HCT116 (cell line): ENCODE measurements at regions not wholly inside any gene's neighbourhood (a gene's known extent, or its start where the extent isn't known, plus 50 kb on each side); places are given as distances from the start of the nearest gene placed in this dataset.

Experiments
- ATAC-seq: fragments of 200-7000 bp; cut with Tn5 transposase; 2 replicates; pipeline ENCODE4 v1.9.1; 2020; ENCODE audit warnings: mild to moderate bottlenecking, moderate library complexity
- BruUV-seq: library from RNA; stranded (reverse); fragments of 400-500 nt; replicated peaks from 2 replicates; lab custom pipeline; 2021; lab: Mats Ljungman, UMichigan
- CTCF ChIA-PET: fragments of 300-600 bp; sonication (Branson Sonifier 250); formaldehyde crosslinking; loops from one replicate; lab custom pipeline; 2021; ENCODE audit warnings: antibody characterized with exemption; lab: Charles Lee
- POLR2A ChIA-PET: fragments of 300-600, 350-600 bp; sonication (Branson Sonifier 250); formaldehyde crosslinking; loops from one replicate; lab custom pipeline; 2021; ENCODE audit warnings: antibody characterized with exemption; lab: Charles Lee
- RAD21 ChIA-PET, 2 experiments: fragments of 300-600 bp; sonication (Branson Sonifier 250); formaldehyde crosslinking; loops; one replicate each; lab custom pipeline; 2023; ENCODE audit warnings: low total read pairs in 2 of 2; ENCODE audit not compliant: uncharacterized antibody in 2 of 2, unreplicated experiment in 2 of 2, low non-redundant PET in 1 of 2; lab: Charles Lee
- DNase-seq: peaks from one replicate; pipeline ENCODE4 v3.0.0-alpha.2; 2010; ENCODE audit warnings: low read depth, low spot score
- H2AFZ ChIP-seq: fragments of 200-600 bp; shearing (Covaris generic), sonication (generic); 2 replicates; pipeline ENCODE4 v1.6.1; 2017; ENCODE audit warnings: low read depth, mixed run types, mixed read lengths, antibody characterized with exemption, low read length; ENCODE audit not compliant: poor library complexity, severe bottlenecking
- H3K27ac ChIP-seq: 2 replicates; pipeline ENCODE4 v1.5.1; 2012; ENCODE audit warnings: low read depth, low read length
- H3K27me3 ChIP-seq: fragments of 200-600 bp; sonication (generic); 2 replicates; pipeline ENCODE4 v1.6.1; 2016; ENCODE audit warnings: mixed run types, low read length, mixed read lengths; ENCODE audit not compliant: insufficient read depth
- H3K36me3 ChIP-seq, 2 experiments: fragments of 200-500 bp in 1 of 2; fragments of 200-600 bp in 1 of 2; sonication (Bioruptor generic) in 1 of 2; sonication (generic) in 1 of 2; 2 replicates each; pipeline versions ENCODE4 v1.5.1 to v1.6.1; 2014 to 2016; ENCODE audit warnings: low read length in 2 of 2, inconsistent platforms in 1 of 2, mixed read lengths in 1 of 2, mixed run types in 1 of 2; ENCODE audit not compliant: insufficient read depth in 2 of 2, control insufficient read depth in 1 of 2
- H3K4me1 ChIP-seq, 2 experiments: fragments of 200-600 bp in 1 of 2; sonication (generic) in 1 of 2; 2 replicates each; pipeline versions ENCODE4 v1.5.1 to v1.6.1; 2012 to 2017; ENCODE audit warnings: low read length in 2 of 2, inconsistent platforms in 1 of 2, mild to moderate bottlenecking in 1 of 2, mixed read lengths in 1 of 2, mixed run types in 1 of 2, moderate library complexity in 1 of 2; ENCODE audit not compliant: insufficient read depth in 2 of 2, control insufficient read depth in 1 of 2
- H3K4me2 ChIP-seq: fragments of 200-600 bp; sonication (generic); 2 replicates; pipeline ENCODE4 v1.6.1; 2017; ENCODE audit warnings: mixed run types, low read length, mixed read lengths
- H3K4me3 ChIP-seq, 2 experiments: fragments of 200-600 bp in 1 of 2; sonication (generic) in 1 of 2; replicated peaks in 1 of 2; 2 replicates each; pipeline ENCODE4 v1.5.1; 2011 to 2016; ENCODE audit warnings: low read length in 2 of 2, control low read depth in 1 of 2, low read depth in 1 of 2, mild to moderate bottlenecking in 1 of 2, mixed read lengths in 1 of 2, mixed run types in 1 of 2
- H3K79me2 ChIP-seq: fragments of 200-600 bp; sonication (generic); 2 replicates; pipeline ENCODE4 v1.6.1; 2017; ENCODE audit warnings: mild to moderate bottlenecking, mixed run types, low read length, moderate library complexity, mixed read lengths; ENCODE audit not compliant: insufficient read depth
- H3K9ac ChIP-seq: fragments of 200-600 bp; sonication (generic); 2 replicates; pipeline ENCODE4 v1.6.1; 2016; ENCODE audit warnings: low read length, mixed read lengths
- H3K9me2 ChIP-seq: fragments of 200-600 bp; sonication (generic), shearing (Covaris generic); 2 replicates; pipeline ENCODE4 v1.6.1; 2017; ENCODE audit warnings: mixed run types, mild to moderate bottlenecking, moderate library complexity; ENCODE audit not compliant: insufficient read depth
- H3K9me3 ChIP-seq, 2 experiments: fragments of 200-500 bp in 1 of 2; fragments of 200-600 bp in 1 of 2; sonication (Bioruptor generic) in 1 of 2; sonication (generic) in 1 of 2; 2 replicates each; pipeline ENCODE4 v1.6.1; 2014 to 2017; ENCODE audit warnings: low read length in 2 of 2, mixed read lengths in 2 of 2, inconsistent platforms in 1 of 2, low read depth in 1 of 2, mild to moderate bottlenecking in 1 of 2, mixed run types in 1 of 2, moderate library complexity in 1 of 2; ENCODE audit not compliant: control insufficient read depth in 1 of 2, insufficient read depth in 1 of 2
- H4K20me1 ChIP-seq: fragments of 200-600 bp; sonication (generic), shearing (Covaris generic); 2 replicates; pipeline ENCODE4 v1.6.1; 2017; ENCODE audit warnings: mixed run types, mild to moderate bottlenecking, moderate library complexity; ENCODE audit not compliant: insufficient read depth
- ATF3 ChIP-seq: IDR thresholded peaks from 2 replicates; pipeline ENCODE4 v1.6.1; 2012
- CBX3 ChIP-seq: IDR thresholded peaks from 2 replicates; pipeline ENCODE4 v1.6.1; 2012; ENCODE audit warnings: low read depth
- CEBPB ChIP-seq: IDR thresholded peaks from 2 replicates; pipeline ENCODE4 v1.6.1; 2012; ENCODE audit warnings: low read depth
- ELF1 ChIP-seq: IDR thresholded peaks from 2 replicates; pipeline ENCODE4 v1.6.1; 2012; ENCODE audit warnings: low read depth, borderline replicate concordance
- EZH2 ChIP-seq: fragments of 200-600 bp; sonication (generic); IDR thresholded peaks from 2 replicates; pipeline ENCODE4 v1.6.1; 2017; ENCODE audit warnings: antibody characterized with exemption, mixed run types
- EZH2phosphoT487 ChIP-seq: fragments of 200-600 bp; IDR thresholded peaks from 2 replicates; pipeline ENCODE4 v1.6.1; 2018; ENCODE audit warnings: antibody characterized with exemption, borderline replicate concordance
- JUND ChIP-seq: IDR thresholded peaks from 2 replicates; pipeline ENCODE4 v1.6.1; 2012
- MAX ChIP-seq: IDR thresholded peaks from 2 replicates; pipeline ENCODE4 v1.6.1; 2012
- POLR2AphosphoS5 ChIP-seq: IDR thresholded peaks from 2 replicates; pipeline ENCODE4 v1.6.1; 2011; ENCODE audit warnings: mild to moderate bottlenecking, low read depth, low read length, moderate library complexity
- RAD21 ChIP-seq: IDR thresholded peaks from 2 replicates; pipeline ENCODE4 v1.6.1; 2012; ENCODE audit warnings: low read depth, mild to moderate bottlenecking
- REST ChIP-seq: IDR thresholded peaks from 2 replicates; pipeline ENCODE4 v1.6.1; 2012; ENCODE audit warnings: low read depth
- SIN3A ChIP-seq: IDR thresholded peaks from 2 replicates; pipeline ENCODE4 v1.6.1; 2012; ENCODE audit warnings: low read depth
- SP1 ChIP-seq: IDR thresholded peaks from 2 replicates; pipeline ENCODE4 v1.6.1; 2012; ENCODE audit warnings: low read depth
- TCF7L2 ChIP-seq: IDR thresholded peaks from 2 replicates; pipeline ENCODE4 v1.7.0; 2011; ENCODE audit warnings: borderline replicate concordance, inconsistent platforms; ENCODE audit not compliant: insufficient read depth, insufficient read length; ENCODE audit errors: extremely low read depth
- YY1 ChIP-seq: IDR thresholded peaks from 2 replicates; pipeline ENCODE4 v1.6.1; 2011; ENCODE audit warnings: low read length, low read depth, moderate library complexity, mild to moderate bottlenecking; ENCODE audit not compliant: insufficient replicate concordance; ENCODE audit errors: extremely low read depth
- ZBTB33 ChIP-seq: IDR thresholded peaks from 2 replicates; pipeline ENCODE4 v1.6.1; 2011; ENCODE audit warnings: mild to moderate bottlenecking, low read length, moderate library complexity; ENCODE audit not compliant: insufficient replicate concordance; ENCODE audit errors: extremely low read depth
- intact Hi-C: fragments of 100-400 bp; cut with micrococcal nuclease; formaldehyde crosslinking; loops from 2 replicates; pipeline ENCODE4 v1.10.0; 2022

- no peaks in the 10 kb centered on the region for H3K36me3 ChIP-seq
- TF ChIP-seq REST (no peak), RAD21 (no peak), EZH2 (no peak), SP1 (no peak), ELF1 (no peak), ATF3 (no peak), CBX3 (no peak), EZH2phosphoT487 (no peak), SIN3A (no peak), MAX (no peak), TCF7L2 (no peak), POLR2AphosphoS5 (no peak), ZBTB33 (no peak), CEBPB (no peak), JUND (no peak), YY1 (no peak)
- H3K79me2 ChIP-seq: no peaks in the 10 kb centered on the region
- H2AFZ ChIP-seq: no peak overlapping the region
- H4K20me1 ChIP-seq: no peaks in the 10 kb centered on the region
- no peaks in the 10 kb centered on the region for H3K27me3 ChIP-seq
- no TSS peak for BruUV-seq
- no peaks in the 10 kb centered on the region for H3K9me3 ChIP-seq
- H3K9ac ChIP-seq: no peak overlapping the region
- intact Hi-C loops: no loop called here
- ChIA-PET CTCF (no interaction called here), POLR2A (no interaction called here), RAD21 (no interaction called here)
- ATAC-seq (no peak), DNase-seq (no peak)
- H3K4me1 ChIP-seq: no peaks in the 10 kb centered on the region
- no peak overlapping the region for H3K4me2 ChIP-seq
- no peaks in the 10 kb centered on the region for H3K9me2 ChIP-seq
- H3K27ac ChIP-seq: no peak overlapping the region
- H3K4me3 ChIP-seq: no peak overlapping the region
These were observed 528.6 kb downstream of the ANKRD50 start for GRCh38 chr4:124183926-124184325.
